Caco-2 (cell line): ENCODE measurements at regions not wholly inside any gene's neighbourhood (a gene's known extent, or its start where the extent isn't known, plus 50 kb on each side); places are given as distances from the start of the nearest gene placed in this dataset.

ENCODE experiments used
- BruUV-seq: library from RNA; stranded (reverse); fragments of 400-500 nt; replicated peaks from 2 replicates; lab custom pipeline; 2021; lab: Mats Ljungman, UMichigan
- CTCF ChIA-PET: fragments of 300-600 bp; sonication (Branson Sonifier 250); formaldehyde crosslinking; loops from one replicate; lab custom pipeline; 2022; ENCODE audit warnings: antibody characterized with exemption; lab: Charles Lee
- POLR2A ChIA-PET: fragments of 300-600 bp; sonication (Branson Sonifier 250); formaldehyde crosslinking; loops from one replicate; lab custom pipeline; 2022; ENCODE audit warnings: antibody characterized with exemption; lab: Charles Lee
- DNase-seq, 2 experiments: peaks; one replicate each; pipeline versions ENCODE4 v3.0.0 to v3.0.0-alpha.2; 2020 to 2022
- H3K27me3 ChIP-seq: replicated peaks from 2 replicates; pipeline ENCODE4 v1.6.0; 2011; ENCODE audit warnings: low read length; ENCODE audit not compliant: control insufficient read depth, insufficient read depth
- H3K36me3 ChIP-seq: 2 replicates; pipeline ENCODE4 v1.5.1; 2011; ENCODE audit warnings: low read length; ENCODE audit not compliant: control insufficient read depth, insufficient read depth
- H3K4me1 ChIP-seq: fragments of 250-450 bp; sonication (Bioruptor Pico); 2 replicates; pipeline ENCODE4 v1.5.1; 2020; ENCODE audit warnings: mild to moderate bottlenecking
- H3K4me3 ChIP-seq: 2 replicates; pipeline ENCODE4 v1.5.1; 2011; ENCODE audit warnings: low read depth, mild to moderate bottlenecking, control low read depth, low read length
- H3K9me3 ChIP-seq: fragments of 250-450 bp; sonication (Bioruptor Pico); 2 replicates; pipeline ENCODE4 v1.5.1; 2020; ENCODE audit warnings: mild to moderate bottlenecking, moderate library complexity
- H3K27ac Mint-ChIP-seq: one replicate; pipeline ENCODE4 v1.8.0; 2022; ENCODE audit warnings: mixed read lengths; ENCODE audit not compliant: unreplicated experiment
- H3K27me3 Mint-ChIP-seq: one replicate; pipeline ENCODE4 v1.8.0; 2022; ENCODE audit warnings: mixed read lengths; ENCODE audit not compliant: insufficient read depth, unreplicated experiment
- H3K36me3 Mint-ChIP-seq: one replicate; pipeline ENCODE4 v1.8.0; 2022; ENCODE audit warnings: mild to moderate bottlenecking, mixed read lengths; ENCODE audit not compliant: insufficient read depth, unreplicated experiment
- H3K4me1 Mint-ChIP-seq: one replicate; pipeline ENCODE4 v1.8.0; 2022; ENCODE audit warnings: low read depth, mixed read lengths; ENCODE audit not compliant: unreplicated experiment
- H3K4me3 Mint-ChIP-seq: one replicate; pipeline ENCODE4 v1.8.0; 2022; ENCODE audit warnings: mild to moderate bottlenecking, moderate library complexity, mixed read lengths; ENCODE audit not compliant: unreplicated experiment
- H3K9me3 Mint-ChIP-seq: one replicate; pipeline ENCODE4 v1.8.0; 2022; ENCODE audit warnings: mixed read lengths; ENCODE audit not compliant: unreplicated experiment
- intact Hi-C: fragments of 100-400 bp; cut with micrococcal nuclease; formaldehyde crosslinking; loops from one replicate; pipeline ENCODE4 v1.10.0; 2022; ENCODE audit not compliant: unreplicated experiment
- TF ChIP-seq, protein P1 (sequence below), 2 experiments: fragments of 200-600 bp in 1 of 2; IDR thresholded peaks; 1 replicate in 1 of 2; 2 replicates in 1 of 2; pipeline versions ENCODE4 v1.5.1 to v1.8.0; 2011 to 2022; ENCODE audit warnings: antibody characterized with exemption in 1 of 2, control low read depth in 1 of 2, inconsistent platforms in 1 of 2, low read depth in 1 of 2, low read length in 1 of 2, mild to moderate bottlenecking in 1 of 2, moderate library complexity in 1 of 2; ENCODE audit not compliant: insufficient read depth in 1 of 2, severe bottlenecking in 1 of 2, unreplicated experiment in 1 of 2

DNA sequence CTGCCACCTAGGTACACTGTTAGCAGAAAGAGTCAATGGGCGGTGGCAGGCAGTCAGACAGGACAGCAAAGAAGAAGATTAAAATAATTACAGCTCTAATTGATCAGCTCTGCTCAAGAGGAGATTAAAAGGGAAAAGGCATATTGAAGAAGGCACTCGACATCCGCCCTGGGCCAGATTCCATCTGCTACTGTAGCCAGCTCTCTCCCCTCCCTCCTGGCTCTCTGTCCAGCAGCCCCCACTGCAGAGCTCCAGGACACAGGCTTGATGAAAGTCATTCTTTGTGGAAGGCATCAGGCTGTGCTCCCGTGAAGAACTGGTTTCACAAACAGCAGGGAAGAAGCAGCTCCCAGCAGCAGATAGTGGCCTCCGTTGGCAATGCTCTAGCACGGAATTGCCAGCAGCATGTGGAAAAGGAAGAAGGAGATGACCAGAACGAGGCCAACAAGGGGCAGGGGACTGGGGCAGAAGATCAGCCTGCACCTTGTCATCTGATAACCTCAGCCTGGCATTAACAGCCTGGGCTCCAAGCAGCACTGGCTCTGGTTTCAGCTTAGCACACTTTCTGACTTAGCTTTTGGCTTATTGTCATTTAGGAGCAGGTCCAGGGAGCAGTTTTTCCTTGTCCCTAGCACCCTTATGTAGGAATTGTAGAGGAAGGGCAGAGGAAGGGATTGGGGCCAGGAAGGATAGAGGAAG lies 465.9 kb downstream of the KIF16B start:
- H3K36me3 Mint-ChIP-seq = no peaks in the 10 kb centered on the region
- Histone ChIP-seq H3K9me3 (no peaks in the 10 kb centered on the region), H3K36me3 (no peaks in the 10 kb centered on the region), H3K27me3 (no peaks in the 10 kb centered on the region), H3K4me1 (no peaks in the 10 kb centered on the region), H3K4me3 (no peak overlapping the region)
- H3K27ac Mint-ChIP-seq = no peak overlapping the region
- POLR2A ChIA-PET = no interaction called here
- H3K27me3 Mint-ChIP-seq = peaks cover 5% of the 10 kb centered on the region
- BruUV-seq = no TSS peak
- H3K9me3 Mint-ChIP-seq = no peaks in the 10 kb centered on the region
- DNase-seq = no peak
- intact Hi-C loops = no loop called here
- no peak overlapping the region for H3K4me3 Mint-ChIP-seq
- CTCF ChIA-PET = no interaction called here
- no peaks in the 10 kb centered on the region for H3K4me1 Mint-ChIP-seq
- TF ChIP-seq, protein P1, sequence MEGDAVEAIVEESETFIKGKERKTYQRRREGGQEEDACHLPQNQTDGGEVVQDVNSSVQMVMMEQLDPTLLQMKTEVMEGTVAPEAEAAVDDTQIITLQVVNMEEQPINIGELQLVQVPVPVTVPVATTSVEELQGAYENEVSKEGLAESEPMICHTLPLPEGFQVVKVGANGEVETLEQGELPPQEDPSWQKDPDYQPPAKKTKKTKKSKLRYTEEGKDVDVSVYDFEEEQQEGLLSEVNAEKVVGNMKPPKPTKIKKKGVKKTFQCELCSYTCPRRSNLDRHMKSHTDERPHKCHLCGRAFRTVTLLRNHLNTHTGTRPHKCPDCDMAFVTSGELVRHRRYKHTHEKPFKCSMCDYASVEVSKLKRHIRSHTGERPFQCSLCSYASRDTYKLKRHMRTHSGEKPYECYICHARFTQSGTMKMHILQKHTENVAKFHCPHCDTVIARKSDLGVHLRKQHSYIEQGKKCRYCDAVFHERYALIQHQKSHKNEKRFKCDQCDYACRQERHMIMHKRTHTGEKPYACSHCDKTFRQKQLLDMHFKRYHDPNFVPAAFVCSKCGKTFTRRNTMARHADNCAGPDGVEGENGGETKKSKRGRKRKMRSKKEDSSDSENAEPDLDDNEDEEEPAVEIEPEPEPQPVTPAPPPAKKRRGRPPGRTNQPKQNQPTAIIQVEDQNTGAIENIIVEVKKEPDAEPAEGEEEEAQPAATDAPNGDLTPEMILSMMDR (IDR thresholded peaks at IDR 0.05; ENCODE audit: insufficient read depth in 1 of 2, low read depth in 1 of 2, low read length in 1 of 2, severe bottlenecking in 1 of 2, unreplicated experiment in 1 of 2) = no peak

GRCh38 chr20:16106191-16106849 lies 466.9 kb downstream of the KIF16B start:
- ChIA-PET POLR2A (no interaction called here), CTCF (no interaction called here)
- H3K27me3 ChIP-seq = no peaks in the 10 kb centered on the region
- intact Hi-C loops = no loop called here
- H3K4me1 ChIP-seq = no peaks in the 10 kb centered on the region
- H3K36me3 ChIP-seq = no peaks in the 10 kb centered on the region
- no peak overlapping the region for H3K4me3 Mint-ChIP-seq
- H3K4me1 Mint-ChIP-seq = no peaks in the 10 kb centered on the region
- no peaks in the 10 kb centered on the region for H3K36me3 Mint-ChIP-seq
- no peaks in the 10 kb centered on the region for H3K9me3 ChIP-seq
- H3K27ac Mint-ChIP-seq = no peak overlapping the region
- no peak overlapping the region for H3K4me3 ChIP-seq
- BruUV-seq = no TSS peak
- H3K27me3 Mint-ChIP-seq = peaks cover 5% of the 10 kb centered on the region
- DNase-seq = no peak
- no peaks in the 10 kb centered on the region for H3K9me3 Mint-ChIP-seq
- TF ChIP-seq, protein P1 (IDR thresholded peaks at IDR 0.05; ENCODE audit: insufficient read depth in 1 of 2, low read depth in 1 of 2, low read length in 1 of 2, severe bottlenecking in 1 of 2, unreplicated experiment in 1 of 2) = no peak

- ChIA-PET CTCF (no interaction called here), POLR2A (no interaction called here)
- intact Hi-C loops = no loop called here
- no peak overlapping the region for H3K4me3 Mint-ChIP-seq
- H3K36me3 Mint-ChIP-seq = no peaks in the 10 kb centered on the region
- Histone ChIP-seq H3K36me3 (no peaks in the 10 kb centered on the region), H3K9me3 (no peaks in the 10 kb centered on the region), H3K4me1 (no peaks in the 10 kb centered on the region), H3K27me3 (no peaks in the 10 kb centered on the region), H3K4me3 (no peak overlapping the region)
- no TSS peak for BruUV-seq
- H3K4me1 Mint-ChIP-seq = no peaks in the 10 kb centered on the region
- peaks cover under 1% of the 10 kb centered on the region for H3K27me3 Mint-ChIP-seq
- no peak for DNase-seq
- no peaks in the 10 kb centered on the region for H3K9me3 Mint-ChIP-seq
- TF ChIP-seq, protein P1 (IDR thresholded peaks at IDR 0.05; ENCODE audit: insufficient read depth in 1 of 2, low read depth in 1 of 2, low read length in 1 of 2, severe bottlenecking in 1 of 2, unreplicated experiment in 1 of 2) = no peak
- H3K27ac Mint-ChIP-seq = no peak overlapping the region
Observed at GRCh38 chr20:16104783-16105182, 468.5 kb downstream of the KIF16B start.
